Suprapubic skin (tissue), 4 donors: ENCODE measurements at regions not wholly inside any gene's neighbourhood (a gene's known extent, or its start where the extent isn't known, plus 50 kb on each side); places are given as distances from the start of the nearest gene placed in this dataset.

Experiments
- EP300 ChIP-seq: sonication (generic); formaldehyde crosslinking; IDR thresholded peaks from one replicate; pipeline ENCODE4 v1.6.1; 2017; ENCODE audit warnings: antibody characterized with exemption
- POLR2A ChIP-seq, 2 donors: fragments of 450-650 bp; IDR thresholded peaks; one replicate each; pipeline ENCODE4 v1.6.1; 2017; ENCODE audit warnings: antibody characterized with exemption in 2 of 2, mild to moderate bottlenecking in 2 of 2, moderate library complexity in 2 of 2
- POLR2AphosphoS5 ChIP-seq, 3 donors: sonication (generic); formaldehyde crosslinking; IDR thresholded peaks; one replicate each; pipeline ENCODE4 v1.6.1; 2017; ENCODE audit warnings: antibody characterized with exemption in 3 of 3
- TF ChIP-seq, protein P1 (sequence below), 2 donors: fragments of 200-600 bp in 1 of 2; fragments of 450-650 bp in 1 of 2; sonication (generic) in 1 of 2; IDR thresholded peaks; one replicate each; pipeline ENCODE4 v1.5.1; 2016 to 2019; ENCODE audit warnings: antibody characterized with exemption in 2 of 2, mild to moderate bottlenecking in 1 of 2, moderate library complexity in 1 of 2

DNA sequence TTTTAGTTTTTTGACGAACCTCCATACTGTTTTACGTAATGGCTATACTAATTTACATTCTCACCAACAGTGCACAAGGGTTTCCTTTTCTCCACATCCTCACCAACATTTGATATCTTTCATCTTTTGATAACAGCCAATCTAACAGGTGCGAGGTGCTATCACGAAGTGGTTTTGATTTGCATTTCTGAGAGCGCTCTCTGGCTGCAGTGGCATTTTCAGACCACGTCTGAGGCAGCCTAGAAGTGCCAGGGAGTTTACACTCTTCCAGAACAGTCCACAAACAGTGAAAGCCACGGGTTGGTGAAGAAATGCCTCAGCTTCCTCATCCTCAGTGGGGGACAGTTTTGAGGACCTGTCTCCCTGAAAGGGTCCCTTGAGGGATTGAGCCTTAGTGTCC, 471.0 kb downstream of the BCOR start:
- TF ChIP-seq POLR2A (IDR thresholded peaks at IDR 0.05), result no peak
- TF ChIP-seq, protein P1, sequence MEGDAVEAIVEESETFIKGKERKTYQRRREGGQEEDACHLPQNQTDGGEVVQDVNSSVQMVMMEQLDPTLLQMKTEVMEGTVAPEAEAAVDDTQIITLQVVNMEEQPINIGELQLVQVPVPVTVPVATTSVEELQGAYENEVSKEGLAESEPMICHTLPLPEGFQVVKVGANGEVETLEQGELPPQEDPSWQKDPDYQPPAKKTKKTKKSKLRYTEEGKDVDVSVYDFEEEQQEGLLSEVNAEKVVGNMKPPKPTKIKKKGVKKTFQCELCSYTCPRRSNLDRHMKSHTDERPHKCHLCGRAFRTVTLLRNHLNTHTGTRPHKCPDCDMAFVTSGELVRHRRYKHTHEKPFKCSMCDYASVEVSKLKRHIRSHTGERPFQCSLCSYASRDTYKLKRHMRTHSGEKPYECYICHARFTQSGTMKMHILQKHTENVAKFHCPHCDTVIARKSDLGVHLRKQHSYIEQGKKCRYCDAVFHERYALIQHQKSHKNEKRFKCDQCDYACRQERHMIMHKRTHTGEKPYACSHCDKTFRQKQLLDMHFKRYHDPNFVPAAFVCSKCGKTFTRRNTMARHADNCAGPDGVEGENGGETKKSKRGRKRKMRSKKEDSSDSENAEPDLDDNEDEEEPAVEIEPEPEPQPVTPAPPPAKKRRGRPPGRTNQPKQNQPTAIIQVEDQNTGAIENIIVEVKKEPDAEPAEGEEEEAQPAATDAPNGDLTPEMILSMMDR (IDR thresholded peaks at IDR 0.05), result no peak
- TF ChIP-seq POLR2AphosphoS5 (IDR thresholded peaks at IDR 0.05), result no peak
- TF ChIP-seq EP300, result no peak
